Lower leg skin (tissue), 4 donors: ENCODE measurements at regions not wholly inside any gene's neighbourhood (a gene's known extent, or its start where the extent isn't known, plus 50 kb on each side); places are given as distances from the start of the nearest gene placed in this dataset.

ENCODE experiments used
- DNase-seq, 2 donors: peaks; one replicate each; pipeline ENCODE4 v3.0.0-alpha.2; 2019; ENCODE audit warnings: low spot score in 2 of 2
- H3K4me3 ChIP-seq: fragments of 200-600 bp; sonication (generic); 2 replicates; pipeline ENCODE4 v1.5.1; 2017; ENCODE audit warnings: mild to moderate bottlenecking, low read depth; ENCODE audit not compliant: poor library complexity, severe bottlenecking
- CTCF ChIP-seq, 3 donors: fragments of 450-650 bp; IDR thresholded peaks; one replicate each; pipeline ENCODE4 v1.5.1; 2016; ENCODE audit warnings: antibody characterized with exemption in 3 of 3, mild to moderate bottlenecking in 3 of 3, moderate library complexity in 2 of 3
- POLR2A ChIP-seq, 2 donors: fragments of 450-650 bp; IDR thresholded peaks; one replicate each; pipeline ENCODE4 v1.6.1; 2016 to 2017; ENCODE audit warnings: antibody characterized with exemption in 2 of 2, mild to moderate bottlenecking in 1 of 2, moderate library complexity in 1 of 2
- WGBS, 2 donors: methylation state at CpG; one replicate each; pipeline ENCODE4 v1.1.5; 2018; 5-methylcytosine and 5-hydroxymethylcytosine counted together
- intact Hi-C: fragments of 100-400 bp; cut with DNase I; formaldehyde crosslinking; loops from one replicate; pipeline ENCODE4 v1.15.0; 2023; ENCODE audit warnings: low total_unique reads

GRCh38 chr3:102660653-102661052, 225.8 kb downstream of the ZPLD1 start:
- intact Hi-C loops: no loop called here
- no peak overlapping the region for H3K4me3 ChIP-seq
- 78 to 81% methylated on average over 3 of the region's 3 CpGs for WGBS, 2 donors
- no peak for TF ChIP-seq CTCF (IDR thresholded peaks at IDR 0.05)
- no peak for TF ChIP-seq POLR2A (IDR thresholded peaks at IDR 0.05)
- DNase-seq: no peak

GRCh38 chr3:102661707-102662497, 227.1 kb downstream of the ZPLD1 start:
- intact Hi-C loops: no loop called here

GRCh38 chr3:102662498-102662772, 227.6 kb downstream of the ZPLD1 start:
- intact Hi-C loops: no loop called here
- no peak for DNase-seq
- H3K4me3 ChIP-seq: no peak overlapping the region
- TF ChIP-seq POLR2A (IDR thresholded peaks at IDR 0.05): no peak

More at GRCh38 chr3:102661707-102662497, 227.1 kb downstream of the ZPLD1 start:
- TF ChIP-seq CTCF (IDR thresholded peaks at IDR 0.05) (no peak), POLR2A (IDR thresholded peaks at IDR 0.05) (no peak)
- no peak overlapping the region for H3K4me3 ChIP-seq
- 80 to 81% methylated on average over 5 of the region's 5 CpGs for WGBS, 2 donors
- no peak for DNase-seq

GRCh38 chr3:102664126-102664525, 229.3 kb downstream of the ZPLD1 start:
- no peak overlapping the region for H3K4me3 ChIP-seq
- no peak for DNase-seq
- WGBS, 2 donors: 90 to 97% methylated on average over 6 of the region's 6 CpGs
- no peak for TF ChIP-seq POLR2A (IDR thresholded peaks at IDR 0.05)
- no peak for TF ChIP-seq CTCF (IDR thresholded peaks at IDR 0.05)
- intact Hi-C loops: no loop called here

GRCh38 chr3:102665183-102665582, 230.4 kb downstream of the ZPLD1 start:
- 75 to 80% methylated on average over 4 of the region's 4 CpGs for WGBS, 2 donors
- intact Hi-C loops: no loop called here
- no peak overlapping the region for H3K4me3 ChIP-seq
- TF ChIP-seq CTCF (IDR thresholded peaks at IDR 0.05): no peak
- no peak for TF ChIP-seq POLR2A (IDR thresholded peaks at IDR 0.05)
- DNase-seq: no peak

- intact Hi-C loops: no loop called here
- WGBS, 2 donors: 61 to 72% methylated on average over 4 of the region's 4 CpGs
- no peak overlapping the region for H3K4me3 ChIP-seq
- DNase-seq: no peak
- no peak for TF ChIP-seq CTCF (IDR thresholded peaks at IDR 0.05)
- TF ChIP-seq POLR2A (IDR thresholded peaks at IDR 0.05): no peak
Observed at GRCh38 chr3:102668247-102668646, 233.4 kb downstream of the ZPLD1 start.
